ENCODE measurements at regions not wholly inside any gene's neighbourhood (a gene's known extent, or its start where the extent isn't known, plus 50 kb on each side); places are given as distances from the start of the nearest gene placed in this dataset.

DNA sequence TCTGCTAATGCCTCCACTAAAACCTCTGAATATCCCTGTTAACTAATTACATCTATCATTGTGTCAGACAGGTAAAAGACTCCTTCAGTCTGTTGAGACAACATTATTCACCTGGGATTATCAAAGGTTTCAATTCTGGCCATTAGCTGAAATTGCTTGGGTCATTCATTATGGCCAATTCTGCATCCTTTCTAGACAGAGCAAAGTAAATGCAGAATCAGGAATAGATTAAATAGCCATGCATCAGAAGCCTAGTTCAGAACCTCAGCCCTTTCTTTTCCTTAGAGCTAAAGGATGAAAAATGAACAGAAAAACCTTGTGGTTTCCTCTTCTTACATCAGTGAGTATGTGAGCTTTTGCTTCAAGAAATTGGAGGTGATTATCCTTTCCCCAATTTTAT lies 665.4 kb upstream of the CAMK1G start:
- H3K27ac ChIP-seq, result no peak overlapping the region
- no peak overlapping the region for H3K4me3 ChIP-seq
- H3K27me3 ChIP-seq, result peaks cover 5% of the 10 kb centered on the region
- ATAC-seq, result no peak
- H3K4me1 ChIP-seq, result no peaks in the 10 kb centered on the region
- TF ChIP-seq EP300 (IDR thresholded peaks at IDR 0.05) (no peak), POLR2A (IDR thresholded peaks at IDR 0.05) (no peak), POLR2AphosphoS5 (IDR thresholded peaks at IDR 0.05) (no peak), CTCF (IDR thresholded peaks at IDR 0.05) (no peak)
- no peaks in the 10 kb centered on the region for H3K9me3 ChIP-seq
- no peaks in the 10 kb centered on the region for H3K36me3 ChIP-seq

DNA sequence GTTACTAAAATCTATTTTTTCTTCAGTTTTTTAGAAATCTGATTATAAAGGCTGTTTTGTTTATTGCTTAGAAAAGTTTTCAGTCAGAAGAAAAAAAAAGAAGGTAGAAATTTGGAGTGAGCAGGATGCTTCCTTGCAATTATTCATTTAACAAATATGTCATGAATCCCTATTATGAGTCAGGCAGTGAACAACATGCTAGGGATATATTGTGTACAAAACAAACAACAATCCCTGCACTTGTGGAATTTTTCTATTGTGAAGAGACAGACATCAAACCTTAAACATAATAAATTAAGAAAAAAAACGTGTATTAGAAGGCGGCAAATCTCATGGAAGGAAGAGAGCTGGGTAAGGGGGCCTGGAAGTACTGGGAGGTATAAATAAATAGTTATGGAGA lies 664.1 kb upstream of the CAMK1G start:
- Histone ChIP-seq H3K27me3 (peaks cover 5% of the 10 kb centered on the region), H3K4me3 (no peak overlapping the region), H3K27ac (no peak overlapping the region), H3K36me3 (no peaks in the 10 kb centered on the region), H3K4me1 (no peaks in the 10 kb centered on the region), H3K9me3 (no peaks in the 10 kb centered on the region)
- WGBS, 2 donors (ENCODE audit: low coverage in 1 of 2), result 80 to 81% methylated on average over 2 of the region's 2 CpGs
- ATAC-seq, result no peak
- TF ChIP-seq POLR2A (IDR thresholded peaks at IDR 0.05) (no peak), EP300 (IDR thresholded peaks at IDR 0.05) (no peak), POLR2AphosphoS5 (IDR thresholded peaks at IDR 0.05) (no peak), CTCF (IDR thresholded peaks at IDR 0.05) (no peak)

DNA sequence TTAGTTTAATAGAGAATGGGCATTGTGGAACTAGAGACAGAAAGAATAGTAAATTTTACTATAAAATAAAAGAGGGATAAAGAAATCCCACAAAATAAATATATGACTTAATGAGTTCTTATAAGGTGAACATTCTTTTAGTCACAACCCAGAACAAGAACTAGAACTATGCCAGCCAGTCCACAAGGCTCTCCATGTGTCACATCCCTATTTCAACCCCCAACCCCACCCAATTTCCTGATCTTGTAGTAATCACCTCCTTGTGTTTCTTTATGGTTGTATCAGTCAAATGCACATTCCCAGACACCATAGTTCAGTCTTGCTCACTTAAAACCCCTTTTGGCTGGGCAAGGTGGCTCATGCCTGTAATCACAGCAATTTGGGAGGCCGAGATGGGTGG lies 662.3 kb upstream of the CAMK1G start:
- ATAC-seq, result no peak
- WGBS, 2 donors (ENCODE audit: low coverage in 1 of 2), result no CpG with 5 or more reads among the region's 1 CpG
- no peak for TF ChIP-seq EP300 (IDR thresholded peaks at IDR 0.05)
- H3K27me3 ChIP-seq, result peaks cover 5% of the 10 kb centered on the region
- H3K36me3 ChIP-seq, result no peaks in the 10 kb centered on the region
- no peaks in the 10 kb centered on the region for H3K4me1 ChIP-seq
- no peak overlapping the region for H3K4me3 ChIP-seq
- H3K27ac ChIP-seq, result no peak overlapping the region
- no peaks in the 10 kb centered on the region for H3K9me3 ChIP-seq

DNA sequence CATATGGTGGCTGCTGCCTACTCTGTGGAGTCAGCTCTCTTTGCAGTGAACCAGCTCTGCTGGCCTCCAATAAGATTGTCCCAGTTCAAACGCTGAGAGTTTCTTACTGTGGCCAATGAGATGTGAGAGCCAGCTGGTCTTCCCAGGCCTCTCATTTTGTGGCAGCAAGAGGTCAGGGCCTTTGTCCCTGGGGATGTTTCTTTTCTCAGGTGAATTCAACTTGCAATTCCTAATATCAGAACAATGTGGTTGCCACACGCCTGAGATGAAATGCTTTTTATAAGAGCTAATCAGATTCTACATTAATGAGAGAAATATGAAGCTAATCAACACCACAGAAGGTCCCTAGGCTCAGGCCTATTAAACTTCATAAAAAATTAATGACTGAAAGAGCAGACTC lies 660.1 kb upstream of the CAMK1G start:
- Histone ChIP-seq H3K4me3 (no peak overlapping the region), H3K27ac (no peak overlapping the region), H3K4me1 (no peaks in the 10 kb centered on the region), H3K9me3 (no peaks in the 10 kb centered on the region), H3K27me3 (no peaks in the 10 kb centered on the region), H3K36me3 (no peaks in the 10 kb centered on the region)
- ATAC-seq, result no peak
- WGBS, 2 donors (ENCODE audit: low coverage in 1 of 2), result 71% methylated on average over 2 of the region's 2 CpGs; no CpG with 5 or more reads in 1 of the 2 donors
- TF ChIP-seq CTCF (IDR thresholded peaks at IDR 0.05), result no peak
- TF ChIP-seq EP300 (IDR thresholded peaks at IDR 0.05), result no peak
- no peak for TF ChIP-seq POLR2AphosphoS5 (IDR thresholded peaks at IDR 0.05)
- TF ChIP-seq POLR2A (IDR thresholded peaks at IDR 0.05), result no peak

GRCh38 chr1:208923946-208924720 lies 659.4 kb upstream of the CAMK1G start:
- no peaks in the 10 kb centered on the region for H3K27me3 ChIP-seq
- H3K27ac ChIP-seq, result no peak overlapping the region
- TF ChIP-seq POLR2AphosphoS5 (IDR thresholded peaks at IDR 0.05) (no peak), POLR2A (IDR thresholded peaks at IDR 0.05) (no peak)
- H3K9me3 ChIP-seq, result no peaks in the 10 kb centered on the region
- 43 to 53% methylated on average over 4 to 6 of the region's 6 CpGs for WGBS, 2 donors (ENCODE audit: low coverage in 1 of 2)
- H3K4me1 ChIP-seq, result no peaks in the 10 kb centered on the region
- ATAC-seq, result no peak
- H3K4me3 ChIP-seq, result no peak overlapping the region
- H3K36me3 ChIP-seq, result no peaks in the 10 kb centered on the region

DNA sequence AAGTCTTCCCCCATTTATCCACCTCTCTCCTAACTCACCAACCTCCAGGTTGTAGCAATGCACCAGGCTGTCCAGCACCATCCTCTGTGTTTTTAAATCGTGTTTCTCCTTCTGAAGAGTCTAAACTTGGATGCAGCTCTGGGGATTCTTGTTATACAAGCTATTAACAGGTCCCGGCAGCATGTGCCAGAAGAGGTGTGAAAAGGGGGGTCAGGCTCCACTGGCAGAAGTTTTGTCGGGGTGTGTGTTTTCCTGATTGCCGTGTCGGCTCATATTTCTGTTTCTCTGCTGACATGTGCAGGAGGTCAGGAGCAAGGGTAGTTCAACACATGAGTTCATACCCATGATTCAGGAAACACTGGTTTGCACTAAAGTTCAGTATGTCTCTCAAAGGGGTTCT lies 658.6 kb upstream of the CAMK1G start:
- Histone ChIP-seq H3K27me3 (no peaks in the 10 kb centered on the region), H3K4me1 (no peaks in the 10 kb centered on the region), H3K4me3 (no peak overlapping the region), H3K9me3 (no peaks in the 10 kb centered on the region), H3K27ac (no peak overlapping the region), H3K36me3 (no peaks in the 10 kb centered on the region)
- ATAC-seq, result no peak
- TF ChIP-seq CTCF (IDR thresholded peaks at IDR 0.05) (no peak), EP300 (IDR thresholded peaks at IDR 0.05) (no peak), POLR2AphosphoS5 (IDR thresholded peaks at IDR 0.05) (no peak), POLR2A (IDR thresholded peaks at IDR 0.05) (no peak)
- 19 to 39% methylated on average over 3 of the region's 5 CpGs for WGBS, 2 donors (ENCODE audit: low coverage in 1 of 2)
